ENCODE measurements at regions not wholly inside any gene's neighbourhood (a gene's known extent, or its start where the extent isn't known, plus 50 kb on each side); places are given as distances from the start of the nearest gene placed in this dataset.

- no peak overlapping the region for H3K4me3 Mint-ChIP-seq
- H3K36me3 Mint-ChIP-seq (ENCODE audit: low read depth) = no peaks in the 10 kb centered on the region
- no peak overlapping the region for H3K27ac Mint-ChIP-seq
- H3K4me1 Mint-ChIP-seq = no peaks in the 10 kb centered on the region
- ATAC-seq (ENCODE audit: low read depth) = no peak
- POLR2A ChIA-PET = no interaction called here
- intact Hi-C loops (cut with micrococcal nuclease) = no loop called here
- no peak for DNase-seq
- CTCF ChIA-PET = no interaction called here
- H3K27me3 Mint-ChIP-seq = no peaks in the 10 kb centered on the region
- TF ChIP-seq, protein P1, sequence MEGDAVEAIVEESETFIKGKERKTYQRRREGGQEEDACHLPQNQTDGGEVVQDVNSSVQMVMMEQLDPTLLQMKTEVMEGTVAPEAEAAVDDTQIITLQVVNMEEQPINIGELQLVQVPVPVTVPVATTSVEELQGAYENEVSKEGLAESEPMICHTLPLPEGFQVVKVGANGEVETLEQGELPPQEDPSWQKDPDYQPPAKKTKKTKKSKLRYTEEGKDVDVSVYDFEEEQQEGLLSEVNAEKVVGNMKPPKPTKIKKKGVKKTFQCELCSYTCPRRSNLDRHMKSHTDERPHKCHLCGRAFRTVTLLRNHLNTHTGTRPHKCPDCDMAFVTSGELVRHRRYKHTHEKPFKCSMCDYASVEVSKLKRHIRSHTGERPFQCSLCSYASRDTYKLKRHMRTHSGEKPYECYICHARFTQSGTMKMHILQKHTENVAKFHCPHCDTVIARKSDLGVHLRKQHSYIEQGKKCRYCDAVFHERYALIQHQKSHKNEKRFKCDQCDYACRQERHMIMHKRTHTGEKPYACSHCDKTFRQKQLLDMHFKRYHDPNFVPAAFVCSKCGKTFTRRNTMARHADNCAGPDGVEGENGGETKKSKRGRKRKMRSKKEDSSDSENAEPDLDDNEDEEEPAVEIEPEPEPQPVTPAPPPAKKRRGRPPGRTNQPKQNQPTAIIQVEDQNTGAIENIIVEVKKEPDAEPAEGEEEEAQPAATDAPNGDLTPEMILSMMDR (IDR thresholded peaks at IDR 0.05) = no peak
- H3K9me3 Mint-ChIP-seq = peaks cover 7% of the 10 kb centered on the region
Measured at GRCh38 chr20:60903325-60903971, 348.6 kb upstream of the CDH4 start.

GRCh38 chr20:60904730-60905129 lies 347.3 kb upstream of the CDH4 start:
- peaks cover 8% of the 10 kb centered on the region for H3K9me3 Mint-ChIP-seq

GRCh38 chr20:60905919-60906318 lies 346.1 kb upstream of the CDH4 start:
- no peak overlapping the region for H3K27ac Mint-ChIP-seq
- peaks cover 8% of the 10 kb centered on the region for H3K9me3 Mint-ChIP-seq
- TF ChIP-seq, protein P1 (IDR thresholded peaks at IDR 0.05) = no peak
- H3K27me3 Mint-ChIP-seq = no peaks in the 10 kb centered on the region
- no peak for DNase-seq
- ChIA-PET POLR2A (no interaction called here), CTCF (no interaction called here)
- no peaks in the 10 kb centered on the region for H3K4me1 Mint-ChIP-seq
- H3K4me3 Mint-ChIP-seq = no peak overlapping the region
- intact Hi-C loops (cut with micrococcal nuclease) = no loop called here
- no peaks in the 10 kb centered on the region for H3K36me3 Mint-ChIP-seq (ENCODE audit: low read depth)
- no peak for ATAC-seq (ENCODE audit: low read depth)

More at GRCh38 chr20:60904730-60905129, 347.3 kb upstream of the CDH4 start:
- TF ChIP-seq, protein P1 (IDR thresholded peaks at IDR 0.05) = no peak
- Mint-ChIP-seq H3K27ac (no peak overlapping the region), H3K36me3 (ENCODE audit: low read depth) (no peaks in the 10 kb centered on the region), H3K4me1 (no peaks in the 10 kb centered on the region), H3K27me3 (no peaks in the 10 kb centered on the region), H3K4me3 (no peak overlapping the region)
- ChIA-PET POLR2A (no interaction called here), CTCF (no interaction called here)
- no peak for ATAC-seq (ENCODE audit: low read depth)
- no peak for DNase-seq
- intact Hi-C loops (cut with micrococcal nuclease) = no loop called here

DNA sequence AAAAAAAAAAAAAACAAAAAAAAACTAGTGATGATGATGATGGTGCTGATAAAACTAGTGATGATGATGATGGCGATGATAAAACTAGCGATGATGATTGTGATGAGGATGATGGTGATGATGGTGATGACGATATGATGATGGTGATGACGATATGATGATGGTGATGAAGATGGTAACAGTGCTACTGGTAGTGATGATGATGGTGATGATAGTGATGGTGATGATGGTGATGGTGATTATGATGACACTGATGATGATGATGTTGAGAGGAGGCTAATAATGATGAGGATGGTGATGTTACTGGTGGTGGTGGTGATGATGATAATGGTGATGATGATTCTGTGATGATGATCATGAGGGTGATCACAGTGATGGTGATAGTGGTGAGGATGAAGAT lies 345.5 kb upstream of the CDH4 start:
- Mint-ChIP-seq H3K9me3 (peaks cover 8% of the 10 kb centered on the region), H3K36me3 (ENCODE audit: low read depth) (no peaks in the 10 kb centered on the region), H3K4me1 (no peaks in the 10 kb centered on the region), H3K4me3 (no peak overlapping the region), H3K27ac (no peak overlapping the region), H3K27me3 (no peaks in the 10 kb centered on the region)
- DNase-seq (no peak), ATAC-seq (ENCODE audit: low read depth) (no peak)
- TF ChIP-seq, protein P1 (IDR thresholded peaks at IDR 0.05) = no peak
- POLR2A ChIA-PET = no interaction called here
- CTCF ChIA-PET = no interaction called here
- intact Hi-C loops (cut with micrococcal nuclease) = no loop called here

GRCh38 chr20:60913298-60913697 lies 338.8 kb upstream of the CDH4 start:
- no peaks in the 10 kb centered on the region for H3K27me3 Mint-ChIP-seq
- intact Hi-C loops (cut with micrococcal nuclease) = no loop called here
- ATAC-seq (ENCODE audit: low read depth) (no peak), DNase-seq (no peak)
- no peaks in the 10 kb centered on the region for H3K36me3 Mint-ChIP-seq (ENCODE audit: low read depth)
- TF ChIP-seq, protein P1 (IDR thresholded peaks at IDR 0.05) = no peak
- H3K27ac Mint-ChIP-seq = no peak overlapping the region
- POLR2A ChIA-PET = no interaction called here
- H3K4me1 Mint-ChIP-seq = no peaks in the 10 kb centered on the region
- CTCF ChIA-PET = no interaction called here
- H3K9me3 Mint-ChIP-seq = peaks cover 10% of the 10 kb centered on the region
- no peak overlapping the region for H3K4me3 Mint-ChIP-seq

Measured in activated B cell treated with CpG ODN at 0.5 μM for 24 hours (primary cell).